ENCODE measurements at regions not wholly inside any gene's neighbourhood (a gene's known extent, or its start where the extent isn't known, plus 50 kb on each side); places are given as distances from the start of the nearest gene placed in this dataset.

DNA sequence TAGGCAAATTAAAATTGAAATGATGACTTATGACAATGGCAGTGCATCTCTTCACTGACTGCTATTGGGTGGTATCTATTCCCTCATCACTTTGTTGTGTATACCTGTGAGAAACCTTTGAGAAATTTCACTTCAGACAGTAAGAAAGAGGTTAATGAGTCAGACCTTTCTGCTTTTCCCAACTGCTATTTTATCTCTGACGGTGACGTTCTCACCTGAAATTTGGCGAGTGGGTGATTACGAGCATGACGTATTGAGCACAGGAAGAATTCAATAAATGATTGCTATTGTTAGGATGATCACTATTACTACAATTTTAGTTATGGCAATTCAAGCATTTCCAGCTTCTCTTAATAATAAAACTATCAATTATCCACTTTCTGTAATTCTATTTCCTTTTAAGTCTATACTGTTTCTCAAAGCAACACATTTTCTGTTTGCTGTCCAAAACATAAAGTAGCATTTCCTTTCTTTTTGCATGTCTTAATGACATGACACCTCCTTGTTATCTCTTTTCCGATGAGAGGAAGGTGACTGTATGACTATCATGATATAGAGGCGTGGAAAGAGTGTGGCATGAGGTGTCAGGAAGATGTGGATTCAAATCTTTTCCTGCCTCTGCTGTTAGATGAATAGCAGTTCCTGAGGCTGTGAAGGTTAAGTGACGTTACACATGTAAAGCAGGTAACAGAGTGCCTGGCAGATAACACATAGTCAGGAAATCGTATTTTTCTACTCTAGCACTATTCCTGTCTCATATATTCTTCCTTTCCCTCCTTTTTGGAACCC lies 504.9 kb upstream of the SEMA6D start (continued):
- no peak for TF ChIP-seq KDM1A (IDR thresholded peaks at IDR 0.05; ENCODE audit: borderline replicate concordance, low read length)
- no peak for TF ChIP-seq USF2 (IDR thresholded peaks at IDR 0.05; ENCODE audit: low read length)
- TF ChIP-seq PHF8 (conservative IDR thresholded peaks at IDR 0.05; ENCODE audit: low read depth, low read length): no peak
- TF ChIP-seq JUN (IDR thresholded peaks at IDR 0.05; ENCODE audit: low read depth, low read length): no peak
- TF ChIP-seq E2F6 (IDR thresholded peaks at IDR 0.05): no peak
- TF ChIP-seq CEBPB (IDR thresholded peaks at IDR 0.05; ENCODE audit: low read depth, low read length): no peak

Measured in H1 (cell line).